ENCODE measurements at regions not wholly inside any gene's neighbourhood (a gene's known extent, or its start where the extent isn't known, plus 50 kb on each side); places are given as distances from the start of the nearest gene placed in this dataset.
"Not testable (repeated sequence)": the region's sequence is repeated elsewhere in the genome, so short reads cannot be mapped to it uniquely, and the experiment has no call there.

GRCh38 chr13:42400188-42400833 is 128.4 kb downstream of the AKAP11 start:
- no peak for ATAC-seq

DNA sequence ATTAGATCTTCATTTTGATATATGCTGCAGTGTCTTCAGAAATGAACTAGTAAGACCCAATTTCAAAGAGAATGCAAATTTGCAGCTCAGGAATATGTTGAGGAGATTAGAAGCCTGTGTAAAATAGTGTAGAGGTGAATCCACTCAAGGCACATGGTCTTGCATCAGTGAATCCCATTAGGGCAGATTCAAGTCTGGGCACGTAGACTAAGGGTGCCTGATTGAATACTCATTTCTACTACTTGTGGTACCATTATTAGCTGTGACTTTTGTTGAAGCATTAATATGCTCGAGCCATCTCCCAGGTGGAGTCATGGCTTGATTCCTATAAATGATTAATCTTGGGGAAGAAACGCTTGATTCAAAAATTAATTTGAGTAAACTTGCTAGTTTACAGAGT is 129.4 kb downstream of the AKAP11 start:
- no peak for ATAC-seq

- ATAC-seq, result peak; percentile 72 to 79
These were observed 133.9 kb downstream of the AKAP11 start for GRCh38 chr13:42405665-42406390.

DNA sequence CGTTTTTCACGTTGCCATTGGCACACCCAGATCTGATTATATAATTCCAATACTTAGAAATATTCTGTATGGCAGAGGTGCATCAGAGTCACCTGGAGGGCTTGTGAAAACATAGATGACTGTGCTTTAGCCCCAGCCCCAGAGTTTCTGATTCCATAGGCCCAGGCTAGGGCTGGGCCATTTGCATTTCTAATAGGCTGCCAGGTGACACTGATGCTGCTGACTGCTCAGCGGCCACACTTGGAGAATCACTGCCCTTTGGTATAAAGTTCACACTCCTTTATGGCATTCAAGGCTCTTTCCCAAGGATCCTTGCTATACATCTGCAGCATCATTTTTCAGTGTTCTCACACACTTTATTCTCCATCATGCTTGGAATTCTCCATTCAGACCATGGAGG is 137.1 kb downstream of the AKAP11 start:
- ATAC-seq, result no peak

DNA sequence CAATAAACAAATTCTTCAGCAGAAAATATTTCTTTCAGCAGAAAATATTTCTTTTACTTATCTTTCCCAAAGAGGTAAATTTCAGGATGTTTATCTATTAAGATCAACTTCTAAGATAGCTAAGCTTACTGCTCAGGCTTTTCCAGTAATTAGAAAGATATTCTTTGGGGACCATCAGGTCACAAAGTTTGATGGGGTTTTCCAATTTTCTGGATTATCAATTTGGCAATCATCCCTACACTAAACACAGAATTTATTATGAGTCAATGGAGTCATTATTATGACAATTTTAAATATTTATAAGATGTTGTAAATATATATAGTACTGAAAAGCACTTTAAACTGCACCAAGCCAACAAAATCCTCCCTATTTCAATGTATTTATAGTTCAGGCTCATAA is 137.6 kb downstream of the AKAP11 start:
- ATAC-seq, result no peak

GRCh38 chr13:42412812-42413483 is 141.0 kb downstream of the AKAP11 start:
- ATAC-seq, result peak; percentile 41 to 62

- ATAC-seq, result no peak
These were observed 141.5 kb downstream of the AKAP11 start for GRCh38 chr13:42413484-42413815.

DNA sequence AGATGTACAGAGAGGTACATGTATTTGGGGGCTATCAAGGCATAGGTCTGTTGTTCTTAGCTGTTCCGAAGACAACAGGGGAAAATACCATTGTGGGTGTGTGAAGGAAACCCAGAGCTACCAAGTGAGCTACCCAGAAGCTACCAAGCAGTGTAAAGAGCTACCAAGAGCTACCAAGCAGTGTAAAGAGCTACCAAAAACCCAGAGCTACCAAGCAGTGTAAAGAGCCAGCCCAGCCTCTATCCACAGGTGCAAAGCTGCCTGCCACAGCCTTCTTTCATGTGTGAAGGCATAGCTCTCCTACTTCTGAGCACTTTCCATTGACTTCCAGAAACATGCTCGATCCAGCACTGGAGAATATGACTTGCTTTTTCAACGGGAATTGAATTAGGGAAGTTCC is 145.7 kb downstream of the AKAP11 start:
- ATAC-seq, result no peak

DNA sequence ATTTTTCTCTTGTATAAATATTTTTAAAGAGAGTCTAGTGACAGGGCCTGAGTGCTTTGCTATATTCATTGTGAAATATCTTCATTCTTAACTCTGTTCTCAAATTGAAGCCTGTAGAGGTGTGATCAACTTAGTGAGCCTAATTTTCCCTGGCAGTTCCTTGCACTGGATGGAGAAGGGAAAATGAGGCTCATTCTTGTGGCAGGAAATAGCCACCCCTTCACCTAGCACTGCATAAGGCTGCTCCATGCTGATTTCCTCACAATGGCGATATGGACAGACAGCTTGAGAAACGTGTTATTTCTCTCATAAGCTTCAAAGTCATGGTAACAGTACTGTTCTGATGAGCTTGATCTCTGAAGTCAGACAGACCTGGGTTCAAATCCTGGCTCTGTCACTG is 146.2 kb downstream of the AKAP11 start:
- ATAC-seq, result no peak

- peak; percentile 79 to 81 for ATAC-seq
These were observed 148.4 kb downstream of the AKAP11 start for GRCh38 chr13:42420304-42420703.

- ATAC-seq, result no peak
These were observed 150.7 kb downstream of the AKAP11 start for GRCh38 chr13:42422681-42423080.

- ATAC-seq, result no peak
These were observed 149.8 kb upstream of the TNFSF11 start for GRCh38 chr13:42424182-42424581.

GRCh38 chr13:42445354-42445753 is 128.6 kb upstream of the TNFSF11 start:
- no peak for ATAC-seq

DNA sequence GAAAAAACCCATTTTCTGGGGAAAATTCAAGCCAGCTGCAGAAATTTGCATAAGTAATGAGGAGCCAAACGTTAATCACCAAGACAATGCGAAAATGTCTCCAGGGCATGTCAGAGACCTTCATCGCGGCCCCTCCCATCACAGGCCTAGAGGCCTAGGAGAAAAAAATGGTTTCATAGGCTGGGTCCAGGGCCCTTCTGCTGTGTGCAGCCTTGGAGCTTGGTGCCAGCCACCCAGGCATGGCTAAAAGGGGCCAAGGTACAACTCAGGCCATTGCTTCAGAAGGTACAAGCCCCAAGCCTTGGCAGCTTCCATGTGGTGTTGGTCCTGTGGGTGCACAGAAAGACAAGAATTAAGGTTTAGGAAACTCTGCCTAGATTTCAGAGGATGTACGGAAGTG is 127.4 kb upstream of the TNFSF11 start:
- not testable (repeated sequence) for ATAC-seq

DNA sequence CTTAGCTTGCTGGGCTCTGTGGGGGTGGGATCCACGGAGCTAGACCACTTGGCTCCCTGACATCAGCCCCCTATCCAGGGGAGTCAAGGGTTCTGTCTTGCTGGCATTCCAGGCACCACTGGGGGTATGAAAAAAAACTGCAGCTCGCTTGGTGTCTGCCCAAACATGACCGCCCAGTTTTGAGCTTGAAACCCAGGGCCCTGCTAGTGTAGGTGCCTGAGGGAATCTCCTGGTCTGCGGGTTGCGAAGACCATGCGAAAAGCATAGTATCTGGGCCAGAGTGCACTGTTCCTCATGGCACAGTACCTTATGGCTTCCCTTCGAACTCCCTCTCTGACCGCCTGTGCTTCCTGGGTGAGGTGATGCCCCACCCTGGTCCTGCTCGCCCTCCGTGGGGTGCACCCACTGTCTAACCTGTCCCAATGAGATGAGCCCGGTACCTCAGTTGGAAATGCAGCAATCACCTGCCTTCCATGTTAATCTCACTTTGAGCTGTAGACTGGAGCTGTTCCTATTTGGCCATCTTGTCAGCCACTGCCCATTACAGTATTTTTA is 120.8 kb upstream of the TNFSF11 start:
- ATAC-seq, result no peak

GRCh38 chr13:42454749-42455148 is 119.2 kb upstream of the TNFSF11 start:
- ATAC-seq, result no peak

GRCh38 chr13:42458193-42458592 is 115.8 kb upstream of the TNFSF11 start:
- ATAC-seq, result no peak

DNA sequence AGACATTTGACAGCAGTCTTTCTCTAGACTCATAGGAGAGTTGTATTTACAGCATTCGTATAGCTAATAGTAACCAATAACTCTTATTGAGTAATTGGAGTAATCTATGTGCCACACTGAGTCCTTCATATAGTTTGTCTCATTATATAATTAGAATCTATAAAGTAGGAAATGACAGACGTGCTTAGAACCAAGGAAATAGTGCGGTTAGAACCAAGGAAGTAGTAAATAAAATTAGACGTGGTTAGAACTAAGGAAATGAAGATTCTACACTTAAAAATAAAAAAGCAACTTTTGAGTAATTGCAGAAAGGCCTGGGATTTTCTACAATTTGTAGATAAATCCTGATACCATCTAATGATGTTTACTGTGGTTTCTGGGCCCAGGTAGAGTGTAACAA is 107.8 kb upstream of the TNFSF11 start:
- ATAC-seq, result no peak

DNA sequence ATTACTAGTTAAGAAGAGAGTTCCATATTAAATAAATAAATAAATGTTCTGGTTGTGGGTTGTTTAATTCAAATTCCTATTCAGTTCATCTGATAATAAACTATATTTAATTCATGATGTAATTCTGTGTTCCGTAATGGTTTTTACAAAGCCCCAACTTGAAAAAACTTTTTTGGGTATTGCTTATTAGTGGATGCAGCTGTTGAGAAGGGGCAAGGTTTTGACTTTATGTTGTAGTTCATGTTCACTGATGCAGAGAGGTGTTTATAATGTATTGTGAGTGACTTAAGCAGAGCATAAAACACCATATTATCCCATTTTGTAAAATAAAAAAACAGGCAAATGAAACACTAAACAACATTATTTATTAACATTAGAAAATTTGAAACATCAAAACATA is 107.3 kb upstream of the TNFSF11 start:
- no peak for ATAC-seq

DNA sequence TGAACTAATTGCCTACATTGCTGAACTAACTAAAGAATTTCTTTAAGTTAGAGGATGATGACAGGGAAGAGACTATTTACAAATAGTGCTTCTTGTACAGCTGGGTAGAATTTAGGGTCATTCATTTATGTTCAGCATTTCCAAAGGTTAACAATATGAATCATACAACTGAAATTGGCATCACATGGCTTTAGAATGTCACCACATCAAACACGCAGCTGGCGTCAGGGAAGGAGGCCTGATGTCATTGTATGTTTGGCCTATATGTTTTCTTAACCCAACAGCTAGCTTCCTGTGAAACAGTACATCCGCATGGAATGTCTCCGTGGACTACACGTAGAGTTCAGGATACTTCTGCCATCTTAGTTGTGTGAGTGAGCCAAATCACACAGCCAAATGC is 99.0 kb upstream of the TNFSF11 start:
- peak; percentile 48 to 66 for ATAC-seq

- ATAC-seq, result no peak
These were observed 96.3 kb upstream of the TNFSF11 start for GRCh38 chr13:42477596-42478190.

GRCh38 chr13:42478531-42479156 is 95.3 kb upstream of the TNFSF11 start:
- no peak for ATAC-seq

GRCh38 chr13:42484386-42484785 is 89.6 kb upstream of the TNFSF11 start:
- ATAC-seq, result no peak
